Endothelial cell of umbilical vein (primary cell): ENCODE measurements at regions not wholly inside any gene's neighbourhood (a gene's known extent, or its start where the extent isn't known, plus 50 kb on each side); places are given as distances from the start of the nearest gene placed in this dataset.

Experiments used
- BruUV-seq: library from RNA; stranded (reverse); fragments of 400-500 nt; replicated peaks from 2 replicates; lab custom pipeline; 2021; lab: Mats Ljungman, UMichigan
- CTCF ChIA-PET: fragments of 300-600, 350-600 bp; sonication (Branson Sonifier 250); formaldehyde crosslinking; loops from one replicate; lab custom pipeline; 2021; ENCODE audit warnings: antibody characterized with exemption, inconsistent platforms; lab: Charles Lee
- POLR2A ChIA-PET: fragments of 300-600, 350-600 bp; sonication (Branson Sonifier 250); formaldehyde crosslinking; loops from one replicate; lab custom pipeline; 2021; ENCODE audit warnings: antibody characterized with exemption, inconsistent platforms; lab: Charles Lee
- DNase-seq: peaks from one replicate; pipeline ENCODE4 v3.0.0-alpha.2; 2011; ENCODE audit warnings: low read depth, low spot score
- FAIRE-seq: peaks from 2 replicates; lab custom pipeline; 2011; peaks lifted over from hg19 to GRCh38; lab: Jason Lieb, UNC
- H2AFZ ChIP-seq: 2 replicates; pipeline ENCODE4 v1.6.0; 2012; ENCODE audit warnings: low read depth, low read length, control low read depth, inconsistent platforms
- H3K27ac ChIP-seq: 2 replicates; pipeline ENCODE4 v1.5.1; 2011; ENCODE audit warnings: low read depth, mild to moderate bottlenecking, control low read depth, low read length, moderate library complexity; ENCODE audit not compliant: insufficient read depth
- H3K27me3 ChIP-seq, 2 experiments: 2 replicates each; pipeline versions ENCODE4 v1.6.0 to v1.6.1; 2011; ENCODE audit warnings: low read length in 2 of 2, mixed read lengths in 1 of 2; ENCODE audit not compliant: control insufficient read depth in 2 of 2, insufficient read depth in 2 of 2
- H3K36me3 ChIP-seq, 2 experiments: 2 replicates in 1 of 2; 3 replicates in 1 of 2; pipeline ENCODE4 v1.5.1; 2011; ENCODE audit warnings: low read length in 2 of 2, mild to moderate bottlenecking in 1 of 2, moderate library complexity in 1 of 2; ENCODE audit not compliant: control insufficient read depth in 2 of 2, insufficient read depth in 2 of 2; ENCODE audit errors: extremely low read depth in 1 of 2
- H3K4me1 ChIP-seq: 3 replicates; pipeline ENCODE4 v1.5.1; 2011; ENCODE audit warnings: mild to moderate bottlenecking, low read length; ENCODE audit not compliant: control insufficient read depth, insufficient read depth; ENCODE audit errors: extremely low read depth
- H3K4me2 ChIP-seq: 2 replicates; pipeline ENCODE4 v1.6.1; 2011; ENCODE audit warnings: low read length, control low read depth, mixed read lengths; ENCODE audit not compliant: insufficient read depth
- H3K4me3 ChIP-seq, 3 experiments: fragments of 200-600 bp in 1 of 3; sonication (generic), shearing (Covaris generic) in 1 of 3; replicated peaks in 1 of 3; 2 replicates each; pipeline ENCODE4 v1.5.1; 2011 to 2016; ENCODE audit warnings: control low read depth in 3 of 3, low read length in 3 of 3, mild to moderate bottlenecking in 2 of 3, inconsistent platforms in 1 of 3, low read depth in 1 of 3, moderate library complexity in 1 of 3; ENCODE audit not compliant: insufficient read depth in 1 of 3
- H3K79me2 ChIP-seq: 2 replicates; pipeline ENCODE4 v1.6.0; 2012; ENCODE audit warnings: low read length, inconsistent platforms; ENCODE audit not compliant: control insufficient read depth, insufficient read depth
- H3K9ac ChIP-seq: replicated peaks from 2 replicates; pipeline ENCODE3; 2011; ENCODE audit warnings: low read length, control low read depth; ENCODE audit not compliant: insufficient read depth; ENCODE audit errors: extremely low read depth
- H3K9me1 ChIP-seq: replicated peaks from 3 replicates; pipeline ENCODE4 v1.6.0; 2011; ENCODE audit warnings: mild to moderate bottlenecking, low read length; ENCODE audit not compliant: control insufficient read depth, insufficient read depth; ENCODE audit errors: extremely low read depth
- H3K9me3 ChIP-seq: replicated peaks from 2 replicates; pipeline ENCODE4 v1.5.1; 2012; ENCODE audit warnings: low read length, inconsistent platforms; ENCODE audit not compliant: control insufficient read depth, insufficient read depth
- H4K20me1 ChIP-seq: replicated peaks from 2 replicates; pipeline ENCODE3; 2011; ENCODE audit warnings: mild to moderate bottlenecking, low read length; ENCODE audit not compliant: control insufficient read depth, insufficient read depth; ENCODE audit errors: extremely low read depth
- EZH2 ChIP-seq: IDR thresholded peaks from 2 replicates; pipeline ENCODE4 v1.6.1; 2012; ENCODE audit warnings: borderline replicate concordance, low read depth, mild to moderate bottlenecking, moderate library complexity, low read length, inconsistent platforms; ENCODE audit not compliant: severe bottlenecking
- FOS ChIP-seq: IDR thresholded peaks from 2 replicates; pipeline ENCODE4 v1.6.1; 2011; ENCODE audit warnings: mild to moderate bottlenecking, low read length, moderate library complexity, borderline replicate concordance; ENCODE audit not compliant: insufficient read depth
- GATA2 ChIP-seq: IDR thresholded peaks from 2 replicates; pipeline ENCODE4 v1.7.0; 2011; ENCODE audit warnings: low read depth, mild to moderate bottlenecking, moderate library complexity, mixed read lengths, low read length; ENCODE audit not compliant: insufficient read length, insufficient read depth
- JUN ChIP-seq: IDR thresholded peaks from 2 replicates; pipeline ENCODE4 v1.6.1; 2011; ENCODE audit warnings: borderline replicate concordance, low read depth; ENCODE audit not compliant: insufficient read length, insufficient read depth
- MYC ChIP-seq: IDR thresholded peaks from one replicate; pipeline ENCODE4 v1.6.1; 2011; ENCODE audit warnings: mild to moderate bottlenecking, low read depth, low read length
- POLR2A ChIP-seq: IDR thresholded peaks from 2 replicates; pipeline ENCODE4 v1.6.1; 2012; ENCODE audit warnings: low read depth, mild to moderate bottlenecking, control low read depth, low read length
- POLR2AphosphoS5 ChIP-seq: IDR thresholded peaks from 2 replicates; pipeline ENCODE4 v1.6.1; 2012; ENCODE audit warnings: low read depth, mild to moderate bottlenecking, control low read depth, low read length, moderate library complexity; ENCODE audit not compliant: insufficient read depth
- dilution Hi-C: fragments of 300-500 bp; cut with MboI; formaldehyde crosslinking; loops from one replicate; pipeline ENCODE4 v1.15.0; 2019; ENCODE audit warnings: low sequenced_read_pairs; ENCODE audit not compliant: extremely low pct_ligation_motif_present
- intact Hi-C: fragments of 100-400 bp; cut with micrococcal nuclease; formaldehyde crosslinking; loops from one replicate; pipeline ENCODE4 v1.10.0; 2022
- TF ChIP-seq, protein P1 (sequence below): IDR thresholded peaks from 2 replicates; pipeline ENCODE4 v1.6.1; 2011; ENCODE audit not compliant: insufficient read depth, insufficient read length
- TF ChIP-seq, protein P2 (sequence below), 2 donors: IDR thresholded peaks; 1 replicate in 1 of 2; 2 replicates in 1 of 2; pipeline ENCODE4 v1.5.1; 2011; ENCODE audit warnings: low read length in 2 of 2, mild to moderate bottlenecking in 2 of 2, moderate library complexity in 2 of 2, control low read depth in 1 of 2, inconsistent platforms in 1 of 2, low read depth in 1 of 2; ENCODE audit not compliant: insufficient read depth in 1 of 2; ENCODE audit errors: extremely low read depth in 1 of 2

DNA sequence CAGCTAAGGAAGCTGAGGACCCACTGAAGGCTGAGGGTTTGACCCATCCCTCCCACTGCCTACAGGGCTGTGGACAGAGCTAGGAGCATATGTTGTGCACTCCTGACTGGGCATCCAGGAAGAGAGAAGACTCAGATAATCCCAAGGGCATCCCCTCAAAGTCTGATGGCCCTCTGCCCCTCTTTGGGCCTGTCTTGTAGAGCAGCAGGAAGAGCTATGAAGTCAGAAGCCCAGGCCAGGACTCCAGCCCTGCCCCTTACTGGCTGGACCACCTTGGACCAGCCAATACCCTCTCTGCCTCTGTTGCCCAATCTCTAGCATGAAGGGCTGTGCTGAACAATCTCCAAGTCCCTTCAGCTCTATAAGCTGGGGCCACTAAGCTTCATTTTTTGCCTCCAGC is 210.8 kb downstream of the RPLP1 start:
- no TSS peak for BruUV-seq
- Histone ChIP-seq H3K4me3 (no peak overlapping the region), H3K36me3 (no peaks in the 10 kb centered on the region), H3K79me2 (no peaks in the 10 kb centered on the region), H3K27me3 (no peaks in the 10 kb centered on the region), H3K9me1 (no peaks in the 10 kb centered on the region), H3K4me2 (no peak overlapping the region), H4K20me1 (no peaks in the 10 kb centered on the region), H3K9me3 (no peaks in the 10 kb centered on the region), H2AFZ (no peak overlapping the region), H3K4me1 (no peaks in the 10 kb centered on the region), H3K9ac (no peak overlapping the region), H3K27ac (no peak overlapping the region)
- FAIRE-seq, result no peak
- ChIA-PET POLR2A (no interaction called here), CTCF (interaction anchor here (0.9 to 1.6 kb wide), 2 partner anchors 10 to 58 kb away, joined by 3 to 4 read pairs; no protein-coding TSS in a partner anchor)
- TF ChIP-seq GATA2, result no peak
- no peak for TF ChIP-seq POLR2A
- TF ChIP-seq JUN, result no peak
- no peak for TF ChIP-seq POLR2AphosphoS5
- TF ChIP-seq MYC, result no peak
- no peak for TF ChIP-seq EZH2
- TF ChIP-seq, protein P1, sequence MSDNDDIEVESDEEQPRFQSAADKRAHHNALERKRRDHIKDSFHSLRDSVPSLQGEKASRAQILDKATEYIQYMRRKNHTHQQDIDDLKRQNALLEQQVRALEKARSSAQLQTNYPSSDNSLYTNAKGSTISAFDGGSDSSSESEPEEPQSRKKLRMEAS, result no peak
- TF ChIP-seq, protein P2, sequence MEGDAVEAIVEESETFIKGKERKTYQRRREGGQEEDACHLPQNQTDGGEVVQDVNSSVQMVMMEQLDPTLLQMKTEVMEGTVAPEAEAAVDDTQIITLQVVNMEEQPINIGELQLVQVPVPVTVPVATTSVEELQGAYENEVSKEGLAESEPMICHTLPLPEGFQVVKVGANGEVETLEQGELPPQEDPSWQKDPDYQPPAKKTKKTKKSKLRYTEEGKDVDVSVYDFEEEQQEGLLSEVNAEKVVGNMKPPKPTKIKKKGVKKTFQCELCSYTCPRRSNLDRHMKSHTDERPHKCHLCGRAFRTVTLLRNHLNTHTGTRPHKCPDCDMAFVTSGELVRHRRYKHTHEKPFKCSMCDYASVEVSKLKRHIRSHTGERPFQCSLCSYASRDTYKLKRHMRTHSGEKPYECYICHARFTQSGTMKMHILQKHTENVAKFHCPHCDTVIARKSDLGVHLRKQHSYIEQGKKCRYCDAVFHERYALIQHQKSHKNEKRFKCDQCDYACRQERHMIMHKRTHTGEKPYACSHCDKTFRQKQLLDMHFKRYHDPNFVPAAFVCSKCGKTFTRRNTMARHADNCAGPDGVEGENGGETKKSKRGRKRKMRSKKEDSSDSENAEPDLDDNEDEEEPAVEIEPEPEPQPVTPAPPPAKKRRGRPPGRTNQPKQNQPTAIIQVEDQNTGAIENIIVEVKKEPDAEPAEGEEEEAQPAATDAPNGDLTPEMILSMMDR (IDR thresholded peaks at IDR 0.05; ENCODE audit: extremely low read depth in 1 of 2, insufficient read depth in 1 of 2, low read depth in 1 of 2, low read length in 2 of 2), result no peak
- no peak for TF ChIP-seq FOS
- DNase-seq, result no peak
- dilution Hi-C loops, result no loop called here
- intact Hi-C loops, result no loop called here
